ENCODE measurements at regions not wholly inside any gene's neighbourhood (a gene's known extent, or its start where the extent isn't known, plus 50 kb on each side); places are given as distances from the start of the nearest gene placed in this dataset.

DNA sequence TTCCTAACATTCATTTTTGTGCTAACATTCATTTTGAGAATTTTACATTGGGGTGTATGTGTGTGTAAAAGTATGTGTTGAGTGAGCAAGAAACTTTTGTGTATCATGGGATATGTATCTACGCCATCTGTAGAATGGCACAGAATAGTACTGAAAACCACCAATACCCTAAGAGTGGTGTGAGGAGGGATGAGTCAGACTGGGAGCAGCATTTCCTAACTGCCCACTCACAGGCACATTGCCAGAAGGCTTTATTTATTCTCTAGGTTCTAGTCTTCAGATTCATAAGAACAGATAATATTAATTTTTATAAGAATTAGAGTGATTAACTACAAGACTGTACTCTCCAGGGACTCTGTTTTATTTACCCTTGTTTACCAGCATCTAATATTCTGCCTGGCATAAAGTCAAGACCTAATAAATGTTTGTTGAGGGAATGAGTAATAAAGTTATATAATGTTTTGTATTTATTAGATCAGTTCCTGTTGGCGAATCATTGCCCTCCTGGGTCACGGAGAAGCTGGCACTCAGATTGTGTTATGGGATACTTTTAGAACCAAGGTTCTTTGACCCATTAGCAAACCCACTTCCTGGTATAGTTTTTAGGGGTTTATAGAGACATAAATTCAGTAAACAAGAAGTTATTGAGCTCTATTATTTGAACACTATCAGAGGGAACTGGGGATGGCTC, 159.1 kb upstream of the PPP2R2B start:
- no peak for DNase-seq

DNA sequence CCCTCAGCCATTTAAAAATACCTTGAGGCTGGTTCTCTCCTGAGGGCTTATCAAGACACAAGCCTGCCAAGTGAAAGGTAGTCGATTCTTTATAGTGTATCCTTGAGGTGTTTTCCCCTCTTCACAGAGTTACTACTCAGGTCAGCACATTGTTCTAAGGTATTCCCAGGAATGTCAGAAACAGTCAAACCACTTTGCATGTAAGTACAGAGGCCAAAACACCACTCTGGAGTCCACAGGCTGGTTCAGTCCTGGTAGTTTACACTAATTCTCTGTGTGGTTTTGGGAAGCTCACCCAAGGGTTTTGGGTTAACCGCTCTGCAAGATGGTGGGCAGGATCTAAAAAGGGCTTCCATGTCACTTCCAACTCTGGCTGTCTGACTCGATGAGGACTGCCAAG, 162.3 kb upstream of the PPP2R2B start:
- DNase-seq, result no peak

DNA sequence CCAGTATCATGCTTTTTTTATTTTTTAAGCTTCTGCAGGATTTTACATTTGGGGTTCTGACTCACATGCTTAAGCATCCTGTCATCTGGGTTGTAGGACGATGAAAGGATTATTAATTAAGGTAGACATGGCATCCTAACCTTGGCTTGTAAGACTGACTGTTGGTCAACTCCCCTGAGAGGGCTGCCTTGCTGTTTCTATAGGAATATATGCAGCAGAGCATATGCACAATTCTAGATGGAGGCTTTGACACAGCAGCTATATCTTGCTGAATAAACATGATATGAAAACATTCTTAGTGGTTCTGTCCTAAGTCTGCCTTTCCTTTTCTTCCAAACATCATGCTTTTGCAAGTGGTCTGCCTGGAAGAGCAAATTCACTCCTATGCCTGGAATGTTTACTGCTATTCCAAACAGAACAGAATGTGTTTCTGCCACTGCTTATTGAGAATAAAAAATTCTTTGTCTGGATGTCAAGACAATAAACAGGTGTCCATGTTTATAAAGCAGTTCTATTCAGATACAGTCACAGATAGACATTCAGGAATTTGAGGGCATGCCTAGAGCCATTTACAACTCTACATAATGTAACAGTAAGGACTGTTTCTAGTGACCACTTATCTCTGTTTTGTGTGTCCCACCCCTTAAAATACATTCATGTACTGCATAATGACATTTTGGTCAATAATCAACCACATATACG, 166.2 kb upstream of the PPP2R2B start:
- no peak for DNase-seq

DNA sequence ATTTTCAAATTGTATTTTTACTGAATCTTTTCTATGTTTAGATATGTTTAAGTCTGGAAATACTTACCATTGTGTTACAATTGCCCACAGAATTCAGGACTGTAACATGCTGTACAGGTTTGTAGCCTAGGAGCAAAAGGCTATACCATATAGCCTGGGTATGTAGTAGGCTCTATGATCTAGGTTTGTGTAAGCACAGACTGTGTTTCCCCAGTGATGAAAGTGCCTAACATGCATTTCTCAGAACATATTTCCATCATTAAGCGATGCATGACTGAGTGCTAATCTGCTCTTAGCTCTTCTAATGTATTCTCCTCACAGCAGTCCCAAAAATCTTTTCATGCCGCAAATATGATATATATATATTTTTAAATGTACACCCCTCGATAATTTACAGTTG, 166.7 kb upstream of the PPP2R2B start:
- DNase-seq, result no peak

DNA sequence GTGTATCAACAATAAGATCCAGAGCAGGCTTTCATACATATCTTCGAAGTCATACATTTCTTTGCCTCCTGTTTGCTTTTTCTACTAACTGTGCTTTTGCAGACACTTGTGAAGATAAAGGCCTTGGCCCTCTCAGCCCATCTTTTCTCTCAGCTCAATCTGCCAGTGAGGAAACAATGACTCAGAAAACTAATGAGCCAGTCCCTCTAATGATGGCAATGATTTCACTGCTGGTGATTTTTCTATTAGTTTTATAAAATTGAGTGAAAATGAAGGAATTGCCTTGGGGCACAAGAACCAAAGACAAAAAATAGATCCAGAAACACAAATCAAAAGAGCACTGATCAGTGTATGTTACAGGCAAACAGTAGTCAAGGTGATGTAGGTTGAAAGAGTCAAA, 167.7 kb upstream of the PPP2R2B start:
- no peak for DNase-seq

DNA sequence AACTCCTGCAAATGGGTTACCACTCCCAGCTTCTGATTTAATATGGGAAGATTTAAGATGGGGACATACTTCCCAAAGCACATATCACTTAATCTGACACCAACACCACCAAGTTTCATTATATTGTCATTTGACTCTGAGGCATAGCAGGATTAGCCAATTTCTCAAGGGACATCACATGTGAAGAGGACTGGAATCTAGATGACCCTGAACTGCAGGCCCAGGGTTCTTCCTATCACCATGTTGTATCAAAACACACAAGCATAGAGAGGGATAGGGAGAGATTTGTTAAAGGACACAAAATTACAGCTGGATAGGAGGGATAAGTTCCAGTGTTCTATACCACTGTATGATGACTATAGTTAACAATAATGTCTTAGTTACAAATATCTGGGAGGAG, 168.3 kb upstream of the PPP2R2B start:
- no peak for DNase-seq

DNA sequence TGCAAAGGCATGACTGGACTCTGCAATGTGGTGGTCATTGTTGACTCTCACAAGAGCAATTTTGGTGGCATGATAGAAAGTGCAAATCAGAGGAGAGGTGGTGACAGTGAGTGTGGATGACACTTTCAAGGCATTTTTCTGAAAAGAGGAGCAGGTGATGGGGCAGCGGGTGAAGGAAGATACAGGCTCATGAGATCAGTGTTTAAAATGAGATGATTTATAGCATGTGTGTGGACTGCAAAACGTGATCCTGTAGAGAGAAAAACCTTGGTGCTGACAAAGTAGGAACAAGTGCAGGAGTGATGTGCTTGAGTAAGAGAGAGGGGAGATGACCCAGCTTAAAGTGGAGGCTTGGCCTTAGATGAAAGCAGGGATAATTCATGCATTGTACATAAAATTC, 171.2 kb upstream of the PPP2R2B start:
- no peak for DNase-seq

DNA sequence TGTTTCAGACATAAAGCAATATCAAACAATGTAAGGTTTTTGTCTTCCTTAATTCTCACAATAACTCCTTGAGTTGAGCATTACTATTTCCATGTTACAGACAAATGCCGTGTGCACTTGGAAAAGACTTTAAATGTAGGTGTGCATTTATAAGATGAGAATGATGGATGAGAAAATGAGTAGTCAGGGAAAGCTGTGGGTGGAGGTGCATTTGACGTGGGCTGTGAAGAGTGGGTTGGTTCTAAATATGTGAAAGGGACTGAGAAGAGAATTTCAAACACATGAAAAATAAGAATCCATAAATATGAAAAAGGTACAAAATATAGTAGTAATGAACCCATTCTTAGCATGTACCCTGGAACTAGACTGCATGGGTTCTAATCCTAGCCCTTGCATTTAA, 171.6 kb upstream of the PPP2R2B start:
- no peak for DNase-seq

DNA sequence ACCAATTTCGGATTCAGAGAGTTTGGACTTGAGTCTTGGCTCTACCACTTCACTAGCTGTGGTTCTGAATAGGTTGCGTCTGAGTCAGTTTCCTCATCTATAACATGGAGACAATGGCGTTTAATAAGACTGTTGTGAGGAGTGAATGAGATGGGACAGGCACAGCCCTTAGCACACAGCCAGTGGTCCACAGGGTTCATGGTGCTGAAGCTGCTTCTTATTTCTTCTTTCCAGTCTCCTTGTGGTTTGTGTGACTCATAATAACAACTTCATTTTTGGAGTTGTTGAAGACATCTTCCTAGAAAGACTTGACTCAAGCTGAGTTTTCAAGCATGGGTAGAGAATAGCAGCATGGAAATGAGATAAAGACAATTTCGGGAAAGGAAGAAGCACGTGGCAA, 172.6 kb upstream of the PPP2R2B start:
- DNase-seq, result no peak

DNA sequence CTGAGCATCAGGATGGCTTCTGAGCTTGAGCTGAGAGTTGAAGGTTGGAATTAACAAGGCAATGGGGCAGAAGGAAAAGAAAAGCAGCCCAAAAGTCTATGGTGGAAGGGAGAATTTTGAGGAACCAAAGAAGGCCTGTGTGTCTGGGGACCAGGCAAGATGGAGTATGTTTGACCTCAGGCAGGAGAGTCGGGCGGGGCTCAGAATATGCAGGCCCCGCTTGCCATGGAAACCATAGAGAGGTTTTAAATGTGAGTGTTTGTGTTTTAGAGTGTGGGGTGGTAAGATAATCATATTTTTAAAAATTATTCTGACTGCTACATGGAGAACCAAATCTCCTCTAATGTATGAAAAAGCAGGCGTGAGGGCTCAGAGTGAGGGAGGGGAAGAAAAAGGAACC, 174.0 kb upstream of the PPP2R2B start:
- DNase-seq, result no peak

DNA sequence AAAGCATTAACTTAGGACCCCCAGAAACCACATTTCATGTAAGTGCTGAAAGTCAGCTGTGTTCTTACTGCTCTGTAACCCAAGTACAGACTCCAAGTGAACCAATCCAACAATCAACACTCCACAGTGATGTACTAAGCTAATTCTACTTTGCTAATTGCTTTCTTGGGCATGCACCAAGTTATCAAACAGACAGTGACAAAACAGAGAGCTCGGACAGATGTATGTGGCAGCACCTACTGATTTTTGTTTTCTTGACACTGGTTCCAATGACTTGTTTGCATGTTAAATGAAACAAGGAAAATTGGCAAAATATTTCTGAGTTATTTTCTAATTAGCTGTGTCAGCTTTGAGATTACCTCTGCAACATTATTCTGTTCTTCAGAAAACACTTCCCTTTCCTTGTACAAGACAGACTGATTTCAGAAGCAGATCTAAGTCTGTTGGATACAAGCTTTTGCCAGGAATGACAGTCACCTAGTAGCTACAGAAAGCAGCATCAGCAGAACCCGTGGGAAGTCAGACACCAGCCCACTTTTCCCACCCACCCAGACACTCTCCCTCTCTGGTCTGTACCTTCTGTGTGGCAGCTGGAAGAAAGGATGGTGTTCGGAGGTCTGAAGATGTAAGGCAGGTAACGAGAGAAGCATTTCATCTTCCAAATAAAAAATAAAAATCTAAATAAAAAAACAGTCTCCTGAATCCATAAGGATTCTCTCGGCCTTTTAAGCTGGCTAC, 176.7 kb upstream of the PPP2R2B start:
- DNase-seq, result no peak

DNA sequence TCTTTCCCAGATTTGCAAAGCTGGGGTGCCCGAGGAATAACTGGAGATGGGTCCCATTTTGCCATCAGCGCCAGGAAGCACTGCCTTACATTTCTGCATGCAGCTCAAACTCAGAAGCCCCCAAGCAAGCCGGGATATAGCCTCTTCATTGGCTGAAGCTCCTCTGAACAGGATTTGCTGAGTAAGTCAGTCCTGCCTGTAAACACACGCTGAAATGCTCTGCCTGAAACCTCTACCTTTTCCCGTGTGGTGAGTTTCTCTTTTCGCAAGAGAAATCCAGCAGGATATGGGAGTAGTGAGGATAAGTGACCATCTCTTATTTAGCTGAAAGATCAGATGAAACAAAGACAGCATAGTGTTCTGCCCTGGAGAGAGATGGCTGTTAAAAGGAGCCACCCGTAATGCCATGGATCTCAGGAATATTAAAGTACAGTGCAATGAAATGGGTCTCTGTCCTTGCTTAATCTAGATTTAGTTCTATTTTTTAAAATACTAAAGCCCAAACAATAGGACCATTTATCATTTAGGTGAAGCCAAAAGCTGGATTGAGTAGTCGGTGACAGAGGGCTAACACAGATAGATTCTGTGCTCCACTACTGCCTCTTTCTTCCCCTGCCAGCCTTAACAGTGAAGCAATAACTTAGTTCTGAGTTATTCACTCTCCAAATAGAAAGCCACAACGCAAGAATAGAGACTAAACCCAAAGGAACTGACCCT, 177.5 kb upstream of the PPP2R2B start:
- DNase-seq, result no peak

DNA sequence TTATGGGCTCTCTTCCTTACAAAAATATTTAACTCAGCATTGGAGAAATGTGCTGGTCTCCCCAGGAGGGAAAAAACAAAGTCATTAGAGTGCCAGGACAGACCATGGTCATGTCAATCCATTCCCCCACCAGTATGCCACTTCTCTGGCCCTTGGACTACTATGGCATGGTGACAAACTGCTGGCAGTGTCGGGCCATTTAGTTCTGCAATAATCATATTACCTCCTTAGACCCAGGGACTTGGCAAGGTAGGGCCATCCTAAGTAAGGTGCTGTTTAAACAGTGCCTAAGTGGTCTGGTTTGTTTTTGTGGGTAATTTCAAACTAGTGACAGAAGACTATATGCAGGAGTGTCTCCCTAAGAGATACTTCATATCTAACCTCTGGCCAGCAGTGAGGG, 177.8 kb upstream of the STK32A start:
- DNase-seq, result no peak

DNA sequence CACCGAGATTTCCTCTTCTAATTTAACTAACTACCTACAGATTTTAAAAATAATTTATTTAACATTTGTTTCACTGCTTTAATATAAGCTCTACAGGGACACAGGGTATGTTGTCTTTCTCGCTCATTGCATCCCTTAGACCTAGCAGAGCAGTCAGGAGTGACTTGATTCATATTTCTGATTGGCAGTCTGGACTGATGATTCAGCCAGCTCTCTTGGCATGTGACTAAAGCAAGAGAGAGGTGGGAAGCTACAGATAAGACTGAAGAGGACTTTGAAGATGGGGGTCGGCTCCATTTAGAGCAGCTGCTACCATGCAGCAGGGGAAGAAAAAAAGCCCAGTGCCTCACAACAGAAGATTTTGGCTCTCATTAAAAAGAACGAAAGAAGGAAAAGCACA, 173.4 kb upstream of the STK32A start:
- no peak for DNase-seq

DNA sequence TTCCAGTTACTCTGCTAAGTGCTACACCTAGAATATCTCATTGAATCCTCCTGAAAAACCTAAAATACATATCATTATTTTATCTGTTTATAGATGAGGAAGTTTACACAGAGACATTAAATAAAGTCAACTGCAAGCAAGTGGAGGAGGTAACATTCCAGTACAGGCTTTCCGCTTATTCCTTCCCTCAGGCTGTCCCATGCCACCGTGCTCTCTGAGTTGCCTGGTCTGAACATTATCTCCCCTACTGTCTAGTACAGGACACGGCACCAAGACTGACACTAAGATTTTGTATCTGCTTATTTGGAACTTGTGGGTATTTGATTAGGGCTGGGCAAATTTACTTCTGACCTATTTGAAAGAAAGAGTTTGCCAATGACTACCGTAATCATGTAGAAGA, 172.4 kb upstream of the STK32A start:
- no peak for DNase-seq

DNA sequence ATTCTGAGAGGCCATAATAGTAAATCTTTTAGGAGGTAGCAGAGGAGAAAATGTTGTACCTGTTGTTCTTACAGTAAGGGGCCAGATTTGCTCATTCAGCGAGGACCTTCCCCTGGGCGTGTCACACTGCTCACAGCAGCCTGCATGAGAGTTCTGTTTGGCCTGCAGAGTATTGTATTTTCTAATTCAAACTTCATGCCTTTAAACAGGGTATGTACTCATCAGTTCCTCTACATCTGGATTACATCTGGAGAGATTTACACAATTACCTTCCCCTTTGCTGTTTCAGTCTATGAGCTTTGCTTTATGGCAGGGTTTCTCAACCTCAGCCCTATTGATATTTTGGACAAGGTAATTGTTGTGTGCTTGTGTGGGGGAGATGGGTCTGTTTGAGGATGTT, 170.9 kb upstream of the STK32A start:
- DNase-seq, result no peak

DNA sequence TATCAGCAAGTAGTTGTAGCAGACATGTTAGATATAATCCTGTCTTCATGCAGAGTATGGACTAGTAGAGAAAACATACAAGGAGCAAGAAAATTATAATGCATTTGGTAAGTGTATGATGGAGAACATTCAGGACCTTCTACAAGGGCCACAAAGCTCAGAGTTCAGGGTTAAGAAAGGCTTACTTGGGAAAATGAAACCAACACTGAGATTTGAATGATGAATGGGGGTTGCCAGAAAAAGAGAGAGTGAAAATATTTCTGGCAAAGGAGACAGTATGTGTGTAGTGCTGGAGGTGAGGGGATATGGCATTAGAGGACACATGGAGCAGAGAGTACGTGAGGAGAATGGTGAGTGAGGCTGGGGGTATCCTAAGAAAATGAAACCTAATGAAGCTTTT, 169.8 kb upstream of the STK32A start:
- no peak for DNase-seq

DNA sequence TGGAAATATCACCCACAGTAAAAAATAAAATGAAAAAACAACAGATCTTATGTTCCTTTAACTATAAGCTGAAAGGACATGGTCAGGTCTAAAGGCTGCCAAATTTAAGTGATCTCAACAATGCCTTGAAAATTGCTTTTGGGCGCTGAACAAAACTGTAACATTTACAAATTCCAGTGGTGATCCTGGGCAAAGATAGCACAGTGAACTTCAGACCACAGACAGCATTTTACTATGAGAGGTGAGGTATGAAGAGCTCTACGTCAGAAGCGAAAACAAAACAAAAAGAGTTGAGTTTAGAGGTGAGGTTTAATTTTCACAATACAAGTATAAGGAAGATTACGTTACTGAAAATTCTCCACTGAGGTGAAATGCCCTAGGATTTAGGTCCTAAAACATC, 165.8 kb upstream of the STK32A start:
- no peak for DNase-seq

DNA sequence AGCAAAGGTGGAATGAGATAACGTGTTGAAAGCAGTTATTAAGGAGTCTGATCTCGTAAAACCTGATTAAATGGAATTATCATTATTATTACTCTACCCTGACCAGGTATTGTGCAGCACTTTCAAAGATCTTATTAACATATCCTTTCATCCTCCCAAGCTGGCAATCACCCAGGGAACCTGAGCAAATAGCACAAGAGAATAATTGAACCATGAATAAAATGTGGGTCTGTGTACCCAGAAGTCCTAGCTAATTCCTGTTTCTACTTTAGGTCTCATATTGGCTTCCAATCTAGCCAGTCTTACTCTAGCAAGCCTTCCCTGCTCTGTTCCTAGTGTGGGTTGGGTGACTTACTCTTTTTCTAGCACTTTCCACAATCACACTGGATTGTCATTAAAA, 162.2 kb upstream of the STK32A start:
- DNase-seq, result no peak

DNA sequence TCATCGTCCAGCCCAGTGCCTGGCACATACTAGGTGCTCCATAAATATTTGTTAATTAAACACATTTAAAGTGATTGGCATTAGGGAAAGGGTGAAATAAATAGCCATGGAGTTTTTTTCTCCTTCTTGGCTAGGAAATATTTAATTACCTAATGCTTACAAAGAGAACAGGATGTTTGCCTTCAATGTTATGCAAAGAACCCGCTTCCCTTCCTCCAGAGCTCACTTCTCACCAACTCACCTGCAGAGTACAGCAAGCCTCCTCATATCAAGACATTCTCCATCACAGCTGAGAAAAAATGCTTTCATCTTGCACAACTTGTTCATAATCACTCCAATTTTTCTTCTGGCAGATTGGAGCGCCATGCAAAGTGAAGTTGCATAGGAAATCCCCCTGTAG, 161.7 kb upstream of the STK32A start:
- no peak for DNase-seq

DNA sequence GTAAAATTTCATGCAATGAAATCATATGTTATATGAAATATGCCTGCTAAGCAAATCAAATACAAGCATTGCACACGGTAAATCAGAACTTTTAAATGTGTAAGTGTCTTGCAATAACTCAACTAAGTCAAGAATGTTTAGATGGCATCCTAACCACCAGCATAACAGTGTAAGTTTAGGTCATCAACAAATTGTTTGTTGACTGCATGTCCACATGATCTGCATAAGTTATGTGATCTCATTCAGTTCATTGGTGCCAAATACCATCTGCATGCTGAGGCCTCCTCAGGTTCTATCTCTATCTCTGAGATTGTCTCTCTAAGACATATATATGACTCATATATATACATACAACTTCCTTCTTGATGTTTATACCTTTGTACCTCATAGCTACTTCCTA, 159.6 kb upstream of the STK32A start:
- DNase-seq, result no peak

DNA sequence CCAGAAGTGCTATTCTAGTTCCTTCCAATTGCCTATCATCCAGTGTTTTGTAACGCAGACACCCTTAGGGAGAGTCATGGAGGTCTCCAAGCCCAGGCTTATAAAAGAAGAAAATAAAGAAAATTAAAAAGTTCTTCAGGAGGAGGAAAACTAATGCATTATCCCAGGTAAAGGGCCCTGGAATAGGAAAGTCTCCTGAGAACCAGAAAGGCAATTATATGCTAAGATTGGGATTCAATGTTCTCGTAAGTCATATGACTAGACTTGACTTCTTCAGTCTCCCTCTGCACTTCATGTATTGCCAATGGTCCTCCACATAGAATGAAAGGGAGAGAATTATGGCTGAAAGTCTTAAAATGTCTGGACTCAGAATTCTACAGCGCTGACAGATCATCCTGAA, 154.4 kb upstream of the STK32A start:
- no peak for DNase-seq

DNA sequence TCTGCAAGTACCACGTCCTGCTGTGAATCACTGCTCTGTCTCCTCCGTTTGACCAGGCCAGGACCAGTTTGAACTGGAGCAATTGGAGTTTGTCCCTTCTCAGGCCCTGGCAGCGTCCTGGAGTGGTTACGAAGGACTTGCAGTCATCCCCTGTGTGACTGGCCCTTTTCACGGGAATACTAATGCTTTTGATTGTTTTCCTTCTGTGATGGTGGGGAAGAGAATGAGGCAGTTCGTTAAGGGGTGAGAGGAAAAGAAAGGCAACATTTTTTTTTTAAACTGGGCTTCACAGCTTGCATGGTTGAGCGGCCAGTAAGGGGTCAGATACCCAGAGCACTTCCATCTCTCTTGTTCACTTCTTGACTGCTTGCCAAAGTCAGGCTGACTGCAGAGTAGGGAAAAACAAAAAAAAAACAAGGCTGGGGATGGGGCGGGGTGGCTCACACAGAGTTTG, 153.5 kb upstream of the STK32A start:
- no peak for DNase-seq
